Hepatocyte (in vitro differentiated cells): ENCODE measurements at regions not wholly inside any gene's neighbourhood (a gene's known extent, or its start where the extent isn't known, plus 50 kb on each side); places are given as distances from the start of the nearest gene placed in this dataset.

Experiments used
- CTCF ChIP-seq: fragments of 200-600 bp; sonication (generic); IDR thresholded peaks from 2 replicates; pipeline ENCODE4 v1.5.1; 2016; ENCODE audit warnings: antibody characterized with exemption, mild to moderate bottlenecking; ENCODE audit not compliant: poor library complexity
- EZH2 ChIP-seq: fragments of 200-600 bp; sonication (generic); IDR thresholded peaks from 2 replicates; pipeline ENCODE4 v1.6.1; 2016; ENCODE audit warnings: antibody characterized with exemption, mild to moderate bottlenecking, borderline replicate concordance
- EZH2phosphoT487 ChIP-seq: fragments of 200-600 bp; sonication (generic); IDR thresholded peaks from one replicate; pipeline ENCODE4 v1.6.1; 2018; ENCODE audit warnings: antibody characterized with exemption, mild to moderate bottlenecking, low read depth, moderate library complexity; ENCODE audit not compliant: unreplicated experiment, severe bottlenecking

GRCh38 chr4:174397366-174398155 is 113.8 kb downstream of the CEP44 start:
- TF ChIP-seq EZH2 = no peak
- TF ChIP-seq CTCF = no peak
- TF ChIP-seq EZH2phosphoT487 = no peak
